H9 (cell line): ENCODE measurements at regions not wholly inside any gene's neighbourhood (a gene's known extent, or its start where the extent isn't known, plus 50 kb on each side); places are given as distances from the start of the nearest gene placed in this dataset.

ENCODE experiments used
- DNase-seq: peaks from one replicate; pipeline ENCODE4 v3.0.0-alpha.2; 2017
- H2AFZ ChIP-seq: one replicate; pipeline ENCODE4 v1.6.1; 2013; ENCODE audit warnings: mild to moderate bottlenecking, low read length, control low read depth, moderate library complexity
- H2AK5ac ChIP-seq: 2 replicates; pipeline ENCODE4 v1.6.1; 2013; ENCODE audit warnings: low read length, control low read depth, mixed read lengths; ENCODE audit not compliant: insufficient read length
- H2BK120ac ChIP-seq: one replicate; pipeline ENCODE4 v1.6.1; 2013; ENCODE audit warnings: low read depth, mild to moderate bottlenecking, low read length, control low read depth, inconsistent platforms; ENCODE audit not compliant: poor library complexity, severe bottlenecking
- H2BK12ac ChIP-seq: 2 replicates; pipeline ENCODE4 v1.6.1; 2013; ENCODE audit warnings: low read length, control low read depth, mixed read lengths, low read depth; ENCODE audit not compliant: insufficient read length
- H2BK15ac ChIP-seq: 2 replicates; pipeline ENCODE4 v1.6.1; 2013; ENCODE audit warnings: low read depth, low read length, control low read depth
- H2BK20ac ChIP-seq: one replicate; pipeline ENCODE4 v1.6.1; 2013; ENCODE audit warnings: low read depth, mild to moderate bottlenecking, low read length, control low read depth, inconsistent platforms; ENCODE audit not compliant: poor library complexity, severe bottlenecking
- H2BK5ac ChIP-seq: 2 replicates; pipeline ENCODE4 v1.6.1; 2013; ENCODE audit warnings: low read length, control low read depth, mixed read lengths; ENCODE audit not compliant: insufficient read length
- H3K14ac ChIP-seq: 2 replicates; pipeline ENCODE4 v1.6.1; 2013; ENCODE audit warnings: low read length, control low read depth; ENCODE audit not compliant: insufficient read depth
- H3K18ac ChIP-seq: 2 replicates; pipeline ENCODE4 v1.6.1; 2013; ENCODE audit warnings: low read depth, mild to moderate bottlenecking, mixed read lengths, low read length, control low read depth; ENCODE audit not compliant: insufficient read length
- H3K23ac ChIP-seq: 2 replicates; pipeline ENCODE4 v1.6.1; 2013; ENCODE audit warnings: low read length, control low read depth, mixed read lengths, low read depth; ENCODE audit not compliant: insufficient read length
- H3K23me2 ChIP-seq: 2 replicates; pipeline ENCODE4 v1.6.1; 2013; ENCODE audit warnings: low read depth, mild to moderate bottlenecking, mixed read lengths, low read length, control low read depth; ENCODE audit not compliant: insufficient read length, poor library complexity, severe bottlenecking
- H3K27ac ChIP-seq: 2 replicates; pipeline ENCODE4 v1.5.1; 2013; ENCODE audit warnings: low read length, control low read depth, mixed read lengths, low read depth; ENCODE audit not compliant: insufficient read length
- H3K27me3 ChIP-seq: 2 replicates; pipeline ENCODE4 v1.6.1; 2013; ENCODE audit warnings: low read length, control low read depth, inconsistent platforms; ENCODE audit not compliant: insufficient read depth
- H3K4ac ChIP-seq: 2 replicates; pipeline ENCODE4 v1.6.1; 2013; ENCODE audit warnings: low read depth, mild to moderate bottlenecking, control low read depth, inconsistent platforms, low read length, moderate library complexity
- H3K4me1 ChIP-seq: 2 replicates; pipeline ENCODE4 v1.6.1; 2013; ENCODE audit warnings: low read length, control low read depth, inconsistent platforms; ENCODE audit not compliant: insufficient read depth
- H3K4me2 ChIP-seq: 2 replicates; pipeline ENCODE4 v1.6.1; 2013; ENCODE audit warnings: low read length, control low read depth, mixed read lengths; ENCODE audit not compliant: insufficient read length, insufficient read depth
- H3K56ac ChIP-seq: 2 replicates; pipeline ENCODE4 v1.6.1; 2013; ENCODE audit warnings: low read depth, mild to moderate bottlenecking, mixed read lengths, low read length, control low read depth; ENCODE audit not compliant: insufficient read length
- H3K79me1 ChIP-seq: 2 replicates; pipeline ENCODE4 v1.6.1; 2013; ENCODE audit warnings: low read depth, mild to moderate bottlenecking, moderate library complexity, low read length, control low read depth, inconsistent platforms; ENCODE audit not compliant: insufficient read depth, poor library complexity, severe bottlenecking
- H3K79me2 ChIP-seq: 2 replicates; pipeline ENCODE4 v1.6.1; 2013; ENCODE audit warnings: low read length, control low read depth, inconsistent platforms; ENCODE audit not compliant: insufficient read depth
- H3K9ac ChIP-seq: 2 replicates; pipeline ENCODE4 v1.6.1; 2013; ENCODE audit warnings: low read length, control low read depth, mixed read lengths; ENCODE audit not compliant: insufficient read length; ENCODE audit errors: extremely low read depth
- H3K9me3 ChIP-seq: one replicate; pipeline ENCODE4 v1.6.1; 2013; ENCODE audit warnings: low read depth, low read length, inconsistent platforms; ENCODE audit not compliant: control insufficient read depth
- H3T11ph ChIP-seq: one replicate; pipeline ENCODE4 v1.6.1; 2013; ENCODE audit warnings: mild to moderate bottlenecking, low read length, control low read depth, inconsistent platforms
- H4K20me1 ChIP-seq: one replicate; pipeline ENCODE4 v1.6.1; 2013; ENCODE audit not compliant: control insufficient read depth, insufficient read length, insufficient read depth
- H4K5ac ChIP-seq: 2 replicates; pipeline ENCODE4 v1.6.1; 2013; ENCODE audit warnings: low read depth, mild to moderate bottlenecking, mixed read lengths, low read length, control low read depth; ENCODE audit not compliant: insufficient read length
- H4K8ac ChIP-seq: replicated peaks from 2 replicates; pipeline ENCODE4 v1.6.1; 2013; ENCODE audit warnings: low read length, control low read depth, mixed read lengths, low read depth; ENCODE audit not compliant: insufficient read length
- H4K91ac ChIP-seq: 2 replicates; pipeline ENCODE4 v1.6.1; 2013; ENCODE audit warnings: low read depth, mild to moderate bottlenecking, moderate library complexity, mixed read lengths, low read length, control low read depth; ENCODE audit not compliant: insufficient read length
- H3K27ac Mint-ChIP-seq, 3 experiments: 2 replicates in 2 of 3; 3 replicates in 1 of 3; pipeline ENCODE4 v1.8.0; 2020 to 2021; ENCODE audit warnings: mixed read lengths in 3 of 3, mild to moderate bottlenecking in 1 of 3, moderate library complexity in 1 of 3
- H3K27me3 Mint-ChIP-seq: 2 replicates; pipeline ENCODE4 v1.8.0; 2021; ENCODE audit warnings: low read depth, mild to moderate bottlenecking, moderate library complexity, mixed read lengths
- H3K36me3 Mint-ChIP-seq, 3 experiments: 2 replicates in 2 of 3; 3 replicates in 1 of 3; pipeline ENCODE4 v1.8.0; 2020 to 2021; ENCODE audit warnings: low read depth in 3 of 3, mixed read lengths in 3 of 3; ENCODE audit not compliant: insufficient read depth in 1 of 3
- H3K4me1 Mint-ChIP-seq, 2 experiments: 2 replicates each; pipeline ENCODE4 v1.8.0; 2020; ENCODE audit warnings: mixed read lengths in 2 of 2
- H3K4me3 Mint-ChIP-seq, 2 experiments: 2 replicates in 1 of 2; 3 replicates in 1 of 2; pipeline ENCODE4 v1.8.0; 2020 to 2021; ENCODE audit warnings: mild to moderate bottlenecking in 2 of 2, mixed read lengths in 2 of 2, moderate library complexity in 1 of 2
- H3K9me3 Mint-ChIP-seq, 2 experiments: 2 replicates in 1 of 2; 3 replicates in 1 of 2; pipeline ENCODE4 v1.8.0; 2020; ENCODE audit warnings: mild to moderate bottlenecking in 2 of 2, mixed read lengths in 2 of 2, moderate library complexity in 1 of 2
- whole genome bisulfite sequencing: extraction: QIAGEN DNeasy Blood & Tissue Kit; methylation state at CpG from one replicate; pipeline ENCODE4 v1.1.7; 2013; ENCODE audit warnings: missing lambda C conversion rate, low lambda C conversion rate, mixed read lengths; ENCODE audit not compliant: insufficient read length; ENCODE audit errors: extremely low coverage; 5-methylcytosine and 5-hydroxymethylcytosine counted together
- TF ChIP-seq, protein P1 (sequence below): fragments of 200-600 bp; sonication (generic); conservative IDR thresholded peaks from 3 replicates; pipeline ENCODE4 v1.8.0; 2021; ENCODE audit warnings: antibody characterized with exemption, mild to moderate bottlenecking

DNA sequence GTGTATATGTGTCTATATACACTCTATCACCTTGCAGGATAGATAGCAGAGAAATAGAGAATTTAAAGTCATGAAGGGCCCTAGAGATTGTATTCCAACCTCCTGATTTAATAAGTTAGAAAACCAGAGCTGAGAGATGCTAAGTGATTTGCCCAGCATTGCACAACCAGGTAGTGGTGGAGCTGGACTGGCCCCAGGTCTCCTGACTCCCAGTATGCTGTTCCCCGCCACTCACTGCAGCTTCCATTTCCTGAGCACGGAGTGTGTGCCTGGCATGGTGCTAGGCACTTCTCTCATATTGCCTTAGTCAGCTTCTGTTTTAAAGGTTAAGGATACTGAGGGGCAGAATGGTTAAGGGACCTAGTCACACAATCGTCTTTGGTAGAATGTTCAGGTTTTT is 129.4 kb upstream of the KLHL25 start:
- Histone ChIP-seq H2BK5ac (no peak overlapping the region), H4K8ac (no peak overlapping the region), H3K27ac (no peak overlapping the region), H3K79me1 (no peaks in the 10 kb centered on the region), H2BK120ac (no peak overlapping the region), H3K4me1 (peaks cover 5% of the 10 kb centered on the region; the same call in 1 of the 2 replicates), H2AFZ (no peak overlapping the region), H3K14ac (no peak overlapping the region), H3K4ac (no peak overlapping the region), H3K79me2 (no peaks in the 10 kb centered on the region), H2BK15ac (no peak overlapping the region), H2AK5ac (no peak overlapping the region), H3K18ac (no peak overlapping the region), H3K9me3 (no peaks in the 10 kb centered on the region), H4K20me1 (no peaks in the 10 kb centered on the region), H3K56ac (no peak overlapping the region), H3K23me2 (no peaks in the 10 kb centered on the region), H2BK20ac (no peak overlapping the region), H3K23ac (no peak overlapping the region), H3K27me3 (no peaks in the 10 kb centered on the region), H3K4me2 (no peak overlapping the region), H2BK12ac (no peak overlapping the region), H4K91ac (no peak overlapping the region), H3K9ac (no peak overlapping the region), H4K5ac (no peak overlapping the region), H3T11ph (no peak overlapping the region)
- no peak overlapping the region for H3K4me3 Mint-ChIP-seq
- DNase-seq: no peak
- H3K9me3 Mint-ChIP-seq: no peaks in the 10 kb centered on the region; a peak in 1 of 5 replicates
- H3K4me1 Mint-ChIP-seq: peaks cover 22 to 24% of the 10 kb centered on the region in 2 experiments
- H3K36me3 Mint-ChIP-seq: no peaks in the 10 kb centered on the region; a peak in 1 of 7 replicates
- TF ChIP-seq, protein P1, sequence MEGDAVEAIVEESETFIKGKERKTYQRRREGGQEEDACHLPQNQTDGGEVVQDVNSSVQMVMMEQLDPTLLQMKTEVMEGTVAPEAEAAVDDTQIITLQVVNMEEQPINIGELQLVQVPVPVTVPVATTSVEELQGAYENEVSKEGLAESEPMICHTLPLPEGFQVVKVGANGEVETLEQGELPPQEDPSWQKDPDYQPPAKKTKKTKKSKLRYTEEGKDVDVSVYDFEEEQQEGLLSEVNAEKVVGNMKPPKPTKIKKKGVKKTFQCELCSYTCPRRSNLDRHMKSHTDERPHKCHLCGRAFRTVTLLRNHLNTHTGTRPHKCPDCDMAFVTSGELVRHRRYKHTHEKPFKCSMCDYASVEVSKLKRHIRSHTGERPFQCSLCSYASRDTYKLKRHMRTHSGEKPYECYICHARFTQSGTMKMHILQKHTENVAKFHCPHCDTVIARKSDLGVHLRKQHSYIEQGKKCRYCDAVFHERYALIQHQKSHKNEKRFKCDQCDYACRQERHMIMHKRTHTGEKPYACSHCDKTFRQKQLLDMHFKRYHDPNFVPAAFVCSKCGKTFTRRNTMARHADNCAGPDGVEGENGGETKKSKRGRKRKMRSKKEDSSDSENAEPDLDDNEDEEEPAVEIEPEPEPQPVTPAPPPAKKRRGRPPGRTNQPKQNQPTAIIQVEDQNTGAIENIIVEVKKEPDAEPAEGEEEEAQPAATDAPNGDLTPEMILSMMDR: no peak
- H3K27ac Mint-ChIP-seq: no peak overlapping the region
- WGBS: no CpG with 5 or more reads among the region's 3 CpGs
- H3K27me3 Mint-ChIP-seq: 0 out of 2 replicates have a peak, but pooled peaks cover 1% of the 10 kb centered on the region
